Fibroblast of villous mesenchyme (primary cell): ENCODE measurements at regions not wholly inside any gene's neighbourhood (a gene's known extent, or its start where the extent isn't known, plus 50 kb on each side); places are given as distances from the start of the nearest gene placed in this dataset.

Experiments used
- DNase-seq: peaks from one replicate; pipeline ENCODE4 v3.0.0-alpha.2; 2010; ENCODE audit warnings: low read depth
- H3K4me3 ChIP-seq: 2 replicates; pipeline ENCODE4 v1.5.1; 2011; ENCODE audit warnings: low read depth, mild to moderate bottlenecking, low read length
- TF ChIP-seq, protein P1 (sequence below): IDR thresholded peaks from 2 replicates; pipeline ENCODE4 v1.5.1; 2012; ENCODE audit warnings: low read depth, mild to moderate bottlenecking, low read length; ENCODE audit not compliant: insufficient read depth

DNA sequence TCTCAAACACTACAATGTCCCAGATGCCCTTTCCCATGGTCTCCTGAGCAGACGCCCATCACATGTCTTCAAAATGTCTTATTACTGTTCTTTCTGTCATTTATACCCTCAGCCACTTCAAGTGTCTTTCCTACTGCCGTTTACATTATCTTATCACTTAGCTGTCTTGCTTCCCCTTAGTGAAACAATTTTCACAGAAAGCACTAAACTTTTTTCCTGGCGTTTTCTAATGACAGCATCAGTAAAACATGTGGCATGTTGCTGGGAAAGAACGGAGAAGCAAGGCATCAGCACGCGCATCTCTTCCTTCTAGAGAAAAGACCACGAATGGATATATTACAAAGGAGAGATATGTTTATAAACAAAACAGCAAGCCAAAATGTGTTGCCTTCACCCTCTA is 189.7 kb upstream of the SLIT2 start:
- H3K4me3 ChIP-seq: no peak overlapping the region
- TF ChIP-seq, protein P1, sequence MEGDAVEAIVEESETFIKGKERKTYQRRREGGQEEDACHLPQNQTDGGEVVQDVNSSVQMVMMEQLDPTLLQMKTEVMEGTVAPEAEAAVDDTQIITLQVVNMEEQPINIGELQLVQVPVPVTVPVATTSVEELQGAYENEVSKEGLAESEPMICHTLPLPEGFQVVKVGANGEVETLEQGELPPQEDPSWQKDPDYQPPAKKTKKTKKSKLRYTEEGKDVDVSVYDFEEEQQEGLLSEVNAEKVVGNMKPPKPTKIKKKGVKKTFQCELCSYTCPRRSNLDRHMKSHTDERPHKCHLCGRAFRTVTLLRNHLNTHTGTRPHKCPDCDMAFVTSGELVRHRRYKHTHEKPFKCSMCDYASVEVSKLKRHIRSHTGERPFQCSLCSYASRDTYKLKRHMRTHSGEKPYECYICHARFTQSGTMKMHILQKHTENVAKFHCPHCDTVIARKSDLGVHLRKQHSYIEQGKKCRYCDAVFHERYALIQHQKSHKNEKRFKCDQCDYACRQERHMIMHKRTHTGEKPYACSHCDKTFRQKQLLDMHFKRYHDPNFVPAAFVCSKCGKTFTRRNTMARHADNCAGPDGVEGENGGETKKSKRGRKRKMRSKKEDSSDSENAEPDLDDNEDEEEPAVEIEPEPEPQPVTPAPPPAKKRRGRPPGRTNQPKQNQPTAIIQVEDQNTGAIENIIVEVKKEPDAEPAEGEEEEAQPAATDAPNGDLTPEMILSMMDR: no peak
- DNase-seq: peak; percentile 34

DNA sequence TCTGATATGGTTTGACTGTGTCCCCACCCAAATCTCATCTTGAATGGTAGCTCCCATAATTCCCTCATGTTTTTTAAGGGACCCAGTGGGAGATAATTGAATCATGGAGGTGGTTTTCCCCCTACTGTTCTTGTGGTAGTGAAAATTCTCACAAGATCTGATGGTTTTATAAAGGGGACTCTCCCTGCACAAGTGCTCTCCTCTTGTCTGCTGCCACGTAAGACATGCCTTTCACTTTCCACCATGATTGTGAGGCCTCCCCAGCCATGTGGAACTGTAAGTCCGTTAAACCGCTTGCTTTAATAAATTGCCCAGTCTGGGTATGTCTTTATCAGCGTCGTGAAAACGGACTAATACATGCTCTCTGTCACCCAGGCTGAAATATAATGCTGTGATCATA is 200.9 kb upstream of the SLIT2 start:
- TF ChIP-seq, protein P1: no peak
- DNase-seq: no peak
- no peak overlapping the region for H3K4me3 ChIP-seq

DNA sequence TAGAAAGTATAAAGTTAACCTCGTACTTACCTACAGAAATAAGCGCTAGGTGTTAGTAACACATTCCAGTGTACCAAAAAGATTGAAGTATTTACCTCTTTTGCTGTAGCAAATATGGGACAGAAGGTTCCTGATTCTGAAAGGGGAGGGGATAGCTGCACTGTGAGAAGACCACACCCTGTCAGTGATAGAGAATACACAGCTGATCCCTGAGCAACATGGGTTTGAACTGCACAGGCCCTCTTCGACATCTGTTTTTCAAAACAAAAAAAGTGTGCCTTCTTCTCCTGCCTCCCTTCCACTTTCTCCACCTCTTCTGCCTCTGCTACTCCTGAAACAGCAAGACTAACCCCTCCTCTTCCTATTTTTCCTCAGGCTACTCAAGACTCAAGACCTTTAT is 201.8 kb upstream of the SLIT2 start:
- DNase-seq: no peak
- no peak overlapping the region for H3K4me3 ChIP-seq
- TF ChIP-seq, protein P1: no peak

DNA sequence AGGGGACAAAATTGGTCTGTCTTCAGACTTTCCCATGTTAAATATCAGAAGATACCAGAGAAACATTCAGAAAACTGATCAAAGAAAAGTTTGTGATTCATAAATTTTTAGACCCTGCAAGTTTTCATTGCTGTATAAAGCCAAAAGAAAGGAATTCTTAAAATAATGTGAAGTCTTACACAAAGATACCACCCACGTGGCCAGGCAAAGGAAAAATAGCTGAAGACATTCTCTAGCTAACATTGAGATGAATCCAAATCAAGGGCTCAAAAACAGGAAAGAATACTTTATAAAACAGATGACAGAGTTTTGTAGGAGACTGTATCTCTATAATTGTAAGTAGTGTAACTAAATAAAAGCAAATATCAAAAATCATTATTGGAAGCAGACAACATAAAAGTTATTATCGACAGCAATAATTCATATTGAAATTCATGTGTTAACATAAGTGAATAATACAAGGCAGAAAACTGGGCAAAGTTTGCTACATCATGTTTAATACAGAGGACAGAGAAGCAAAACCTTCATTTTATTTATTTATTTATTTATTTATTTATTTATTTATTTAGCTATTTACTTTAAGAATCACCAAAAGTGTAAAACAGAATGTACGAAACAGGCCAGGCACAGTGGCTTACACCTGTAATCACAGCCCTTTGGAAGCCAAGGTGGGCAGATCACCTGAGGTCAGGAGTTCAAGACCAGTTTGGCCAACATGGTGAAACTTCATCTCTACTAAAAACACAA is 204.6 kb upstream of the SLIT2 start:
- no peak overlapping the region for H3K4me3 ChIP-seq
- TF ChIP-seq, protein P1: no peak
- no peak for DNase-seq

DNA sequence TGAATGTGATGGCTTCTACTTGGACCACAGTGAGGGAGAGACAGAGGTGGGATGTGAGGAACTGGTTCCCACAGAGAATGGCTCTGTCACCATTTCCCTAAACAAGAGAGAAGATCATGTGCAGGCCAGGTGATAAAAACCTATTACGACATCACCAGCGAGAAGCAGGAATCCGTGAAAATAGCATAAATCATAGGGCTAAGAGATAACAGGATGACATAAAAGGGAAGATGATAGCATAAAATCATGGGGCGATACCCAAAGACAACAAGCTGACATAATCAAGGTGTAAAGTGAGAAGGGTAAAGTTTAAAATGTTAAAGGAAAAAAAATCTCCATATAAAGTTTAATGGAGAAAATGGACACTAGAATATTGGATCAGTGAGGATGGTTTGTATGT is 205.5 kb upstream of the SLIT2 start:
- H3K4me3 ChIP-seq: no peak overlapping the region
- DNase-seq: peak; percentile 21
- TF ChIP-seq, protein P1: no peak

DNA sequence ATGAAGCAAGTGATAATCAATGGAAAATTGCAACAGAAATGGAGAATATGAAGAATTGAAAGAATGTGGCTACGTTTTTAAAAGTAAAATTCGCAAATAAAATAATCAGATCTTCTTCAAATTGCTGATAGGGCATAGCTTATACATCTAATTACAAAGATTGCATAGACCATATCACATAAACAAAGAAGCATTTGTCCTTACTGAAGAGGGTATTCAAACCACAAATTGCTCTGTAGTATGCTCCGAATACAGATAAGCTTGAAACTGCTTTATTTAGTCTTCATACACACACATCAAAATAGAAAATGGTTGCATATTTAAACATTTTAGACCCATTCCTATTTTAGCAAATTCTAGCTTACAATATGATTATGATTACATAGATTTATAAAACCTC is 206.7 kb upstream of the SLIT2 start:
- no peak for DNase-seq
- TF ChIP-seq, protein P1: no peak

DNA sequence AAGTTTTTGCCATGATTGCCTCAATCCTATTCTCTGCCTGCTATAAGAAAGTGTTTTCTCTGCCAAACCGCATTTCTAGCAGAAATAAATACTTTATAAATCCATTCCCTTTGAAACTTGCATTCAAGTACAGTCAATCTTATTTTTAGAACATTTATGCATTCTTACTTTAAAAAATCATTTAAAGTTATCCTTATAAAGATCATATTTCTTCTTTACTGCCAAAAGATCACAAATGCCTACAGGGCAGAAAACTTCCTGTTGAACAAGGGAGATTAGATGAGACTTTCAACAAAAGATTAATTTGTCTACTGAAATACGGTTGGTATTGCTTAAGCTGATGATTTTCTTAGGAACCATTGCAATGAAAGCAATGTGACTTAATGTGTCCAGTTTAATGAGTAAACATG is 207.2 kb upstream of the SLIT2 start:
- H3K4me3 ChIP-seq: no peak overlapping the region
- peak; percentile 66 for DNase-seq
- TF ChIP-seq, protein P1: no peak

More for the DNA sequence above, 206.7 kb upstream of the SLIT2 start:
- no peak overlapping the region for H3K4me3 ChIP-seq
